GM19240 (cell line): ENCODE measurements at regions not wholly inside any gene's neighbourhood (a gene's known extent, or its start where the extent isn't known, plus 50 kb on each side); places are given as distances from the start of the nearest gene placed in this dataset.

Source experiments
- DNase-seq: peaks from one replicate; pipeline ENCODE4 v3.0.0; 2011; ENCODE audit warnings: low spot score; ENCODE audit not compliant: insufficient read length

DNA sequence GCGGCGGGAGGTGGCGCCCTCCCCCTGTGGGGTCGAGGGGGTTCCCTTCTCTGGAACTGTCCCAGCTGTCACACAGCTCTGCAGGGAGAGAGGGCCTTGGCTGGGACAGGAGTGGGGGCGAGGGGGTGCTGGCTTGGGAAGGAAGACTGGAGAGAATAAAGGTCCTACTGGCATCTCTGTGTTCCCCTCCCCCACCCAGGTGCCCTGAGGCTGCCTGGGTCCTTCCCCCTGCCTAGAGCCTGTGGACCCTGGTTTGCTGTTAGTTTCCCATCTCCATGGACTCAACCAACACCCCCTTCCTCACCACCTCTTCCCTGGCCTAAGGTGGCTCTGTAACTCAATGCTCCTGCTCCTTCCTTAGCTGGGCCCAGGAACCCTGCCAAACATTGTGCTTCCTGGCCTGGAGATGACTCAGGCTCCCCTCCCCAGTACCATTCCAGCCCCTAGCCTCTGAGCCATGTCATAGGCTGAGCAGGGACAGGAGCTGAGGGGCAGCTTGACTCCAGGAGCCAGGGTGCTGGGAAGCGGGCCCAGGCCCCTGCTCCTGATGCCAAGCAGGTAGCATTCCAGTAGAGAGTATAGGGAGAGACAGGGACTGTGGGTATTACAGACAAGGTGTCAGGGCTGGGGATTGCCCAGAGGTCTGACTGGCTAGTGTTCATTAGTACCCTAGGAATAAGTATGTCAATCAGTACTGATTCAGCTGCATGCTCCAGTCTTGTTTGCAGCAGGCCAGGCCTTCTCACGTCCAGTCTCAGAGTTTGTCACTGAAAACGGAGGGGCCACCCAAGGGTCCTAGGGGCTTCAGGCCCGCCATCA lies 100.7 kb downstream of the EFNB1 start:
- no peak for DNase-seq

DNA sequence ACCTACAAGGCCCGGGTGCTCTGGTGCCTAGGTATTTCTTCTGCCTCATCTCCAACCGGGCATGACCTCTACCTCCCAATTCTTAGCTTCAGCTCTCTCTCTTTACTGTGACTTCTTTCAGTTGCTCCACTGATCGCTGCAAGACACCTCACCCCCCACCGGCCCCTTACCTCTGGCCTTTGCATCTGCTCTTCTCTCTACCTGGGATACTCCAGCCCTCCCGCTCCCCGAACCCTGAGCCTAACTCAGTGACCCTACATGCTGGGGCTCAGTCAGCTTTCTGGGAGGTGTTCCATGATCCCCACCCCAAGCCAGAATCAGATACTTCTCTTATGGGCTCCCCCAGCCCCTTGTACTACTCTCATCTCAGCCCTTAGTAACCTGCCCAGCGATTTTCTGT lies 99.6 kb downstream of the EFNB1 start:
- no peak for DNase-seq

DNA sequence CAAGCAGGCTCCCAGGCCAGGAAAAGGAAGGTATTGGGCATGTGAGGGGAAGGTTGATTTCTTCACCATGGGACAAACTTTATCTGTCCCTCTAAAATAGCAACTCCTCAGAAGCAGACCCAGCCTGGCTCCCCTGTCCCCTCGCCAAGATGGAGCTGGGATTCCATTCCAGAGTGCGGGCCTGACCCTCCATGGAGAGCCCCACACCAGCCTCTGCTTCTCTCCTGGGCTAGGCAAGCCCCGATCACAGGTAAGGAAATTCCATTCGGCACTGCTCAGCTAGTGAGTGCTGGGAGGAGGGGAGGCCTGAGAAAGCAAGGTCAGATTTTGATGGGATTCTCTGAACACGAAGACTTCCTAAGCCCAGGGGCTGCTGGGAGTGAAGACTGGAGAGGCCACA lies 98.4 kb downstream of the EFNB1 start:
- DNase-seq: no peak

DNA sequence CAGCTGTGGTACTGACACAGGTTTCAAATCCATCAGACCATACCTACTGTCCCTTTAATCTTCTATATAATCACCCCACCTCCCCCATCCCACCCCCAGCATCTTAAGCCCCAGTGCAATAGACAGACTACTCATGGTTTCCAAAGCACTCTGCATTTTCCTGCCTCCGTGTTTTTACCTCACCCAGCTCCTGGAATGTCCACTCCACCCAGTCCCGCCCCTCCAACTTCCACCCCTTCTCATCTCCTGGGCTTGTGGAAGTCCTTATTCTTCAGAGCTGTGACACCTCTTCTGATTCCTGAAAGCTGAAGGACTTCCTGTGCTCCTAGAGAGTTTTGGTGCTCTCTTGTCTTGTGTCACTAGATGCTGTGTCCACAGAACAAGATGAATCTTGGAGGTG lies 94.3 kb downstream of the EFNB1 start:
- no peak for DNase-seq

DNA sequence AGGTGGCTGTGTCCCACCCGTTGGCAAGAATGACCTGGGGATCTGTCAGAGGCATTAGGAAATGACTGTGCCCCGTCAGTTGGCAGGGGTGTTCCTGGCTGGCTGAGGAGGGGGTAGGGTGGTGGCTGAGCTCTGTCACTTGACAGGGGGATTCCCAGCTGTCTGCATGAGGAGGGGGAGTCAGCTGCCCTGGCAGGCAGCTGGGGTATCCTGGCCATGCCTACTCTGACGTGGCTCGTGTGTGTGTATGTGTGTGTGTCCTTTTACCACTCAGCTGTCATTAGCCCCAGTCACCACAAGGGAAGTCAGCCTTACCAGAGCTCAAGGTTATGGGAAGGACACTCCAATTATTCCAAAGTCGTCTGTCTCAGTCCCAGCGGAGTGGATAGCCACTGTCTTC lies 93.2 kb downstream of the EFNB1 start:
- DNase-seq: no peak

DNA sequence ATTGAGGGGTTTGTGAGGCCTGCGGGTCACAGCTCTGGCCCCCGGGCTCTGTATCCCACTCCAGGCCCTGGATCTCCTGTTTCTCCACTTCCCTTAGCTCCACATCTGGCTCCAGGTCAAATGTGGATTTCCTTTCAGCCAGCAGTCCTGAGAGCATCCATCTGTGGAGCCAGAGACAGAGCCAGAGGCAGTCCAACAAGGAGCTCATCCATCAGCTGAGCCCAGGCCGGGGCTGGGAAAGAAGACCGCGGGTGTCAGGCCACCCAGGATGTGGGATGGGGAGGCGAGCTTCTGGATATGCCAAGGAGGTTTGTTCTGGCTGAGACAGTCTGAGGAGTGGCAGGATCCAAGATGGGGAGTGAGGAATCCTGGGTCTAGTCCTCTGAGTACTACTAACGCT lies 91.7 kb downstream of the EFNB1 start:
- DNase-seq: no peak

DNA sequence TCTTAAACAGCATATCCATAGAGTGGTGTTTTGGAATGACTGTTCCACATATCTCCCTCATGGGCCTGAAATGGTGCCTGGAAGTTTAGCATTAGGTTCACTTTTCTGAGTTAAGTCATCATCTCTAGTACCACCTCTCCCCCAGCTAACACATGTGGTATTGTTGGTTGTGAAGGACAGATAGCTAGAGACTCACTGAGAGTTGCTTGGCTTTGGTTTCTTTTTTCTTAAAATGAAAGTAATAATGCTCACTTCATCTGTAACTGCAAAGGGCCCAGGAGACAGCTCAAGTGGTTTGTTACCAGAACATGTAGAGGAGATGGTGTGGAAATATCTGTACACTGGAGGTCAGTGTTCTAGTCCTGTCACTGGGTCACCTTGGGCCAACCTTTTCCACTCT lies 90.9 kb downstream of the EFNB1 start:
- DNase-seq: no peak

DNA sequence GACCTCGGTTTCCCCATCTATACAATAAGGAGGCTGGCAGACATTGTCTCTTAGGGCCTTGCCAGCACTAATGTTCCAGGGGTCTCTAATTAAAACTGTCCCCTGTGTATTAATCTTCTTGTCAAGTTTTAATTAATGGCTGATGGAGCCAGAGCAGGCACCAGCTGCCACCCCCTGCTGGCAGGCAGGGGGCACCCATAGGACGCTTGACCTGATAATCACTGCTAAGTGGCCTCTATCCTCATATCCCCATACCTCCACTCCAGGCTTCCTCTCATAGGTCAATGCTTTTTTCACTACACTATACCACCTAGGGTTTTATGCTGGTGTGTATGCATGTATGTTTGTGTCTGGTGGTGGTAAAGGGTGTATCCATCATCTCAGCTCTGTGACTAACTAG lies 89.4 kb downstream of the EFNB1 start:
- no peak for DNase-seq

DNA sequence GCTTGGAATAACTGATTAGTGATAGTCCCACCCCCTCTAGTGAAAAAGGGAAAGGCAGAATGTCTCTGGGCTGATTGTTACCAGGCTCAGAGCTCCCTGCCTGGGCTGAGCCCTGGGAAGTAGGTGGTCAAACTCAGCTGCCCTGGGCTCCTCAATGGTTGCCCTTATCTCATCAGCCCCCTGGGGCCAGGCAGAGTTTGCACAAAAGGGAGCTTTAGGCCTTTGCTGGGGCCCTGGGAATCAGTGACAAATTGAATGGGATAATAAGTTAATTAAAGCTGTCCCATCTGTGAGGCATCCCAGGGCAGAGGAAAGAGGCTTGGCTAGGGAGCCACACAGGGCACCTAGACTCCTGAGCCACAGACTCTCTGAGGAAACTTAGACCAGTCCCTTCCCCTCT lies 89.0 kb downstream of the EFNB1 start:
- DNase-seq: no peak

DNA sequence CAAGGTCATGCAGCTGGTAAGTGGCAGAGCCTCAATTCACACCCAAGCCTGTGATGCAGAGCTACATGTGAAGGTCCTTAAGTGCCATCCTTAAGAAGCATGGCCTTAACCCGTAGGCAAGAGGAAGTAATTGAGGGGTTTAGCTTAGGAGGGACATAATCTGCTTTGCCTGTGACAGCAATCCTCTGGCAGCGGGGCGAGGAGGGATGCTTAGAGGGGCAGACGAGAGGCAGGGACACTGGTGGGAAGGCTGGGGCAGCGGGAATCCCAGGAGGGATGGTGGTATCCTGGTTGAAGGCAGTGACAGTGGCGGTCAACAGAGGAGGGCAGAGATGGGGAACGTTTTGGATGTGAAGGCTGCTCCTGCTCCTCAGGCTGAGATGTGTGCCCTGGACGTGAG lies 88.1 kb downstream of the EFNB1 start:
- DNase-seq: no peak

DNA sequence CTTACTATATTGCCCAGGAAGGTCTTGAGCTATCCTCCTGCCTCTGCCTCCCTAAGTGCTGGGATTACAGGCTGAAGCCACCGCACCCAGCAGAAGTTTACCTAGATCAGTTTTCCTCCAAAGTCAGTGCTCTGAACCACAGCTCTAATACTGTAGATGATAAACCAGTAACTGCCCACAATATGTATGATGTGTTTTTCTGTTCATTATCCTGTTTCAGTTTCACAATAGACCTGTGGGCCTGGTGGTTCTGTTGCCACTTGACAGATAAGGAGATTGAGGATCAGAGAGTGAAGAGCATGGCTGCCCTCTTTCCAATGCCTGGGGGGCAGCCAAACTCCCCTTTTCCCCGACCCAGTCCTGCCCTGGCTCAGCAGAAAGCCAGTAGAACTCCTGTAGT lies 87.0 kb downstream of the EFNB1 start:
- DNase-seq: no peak

DNA sequence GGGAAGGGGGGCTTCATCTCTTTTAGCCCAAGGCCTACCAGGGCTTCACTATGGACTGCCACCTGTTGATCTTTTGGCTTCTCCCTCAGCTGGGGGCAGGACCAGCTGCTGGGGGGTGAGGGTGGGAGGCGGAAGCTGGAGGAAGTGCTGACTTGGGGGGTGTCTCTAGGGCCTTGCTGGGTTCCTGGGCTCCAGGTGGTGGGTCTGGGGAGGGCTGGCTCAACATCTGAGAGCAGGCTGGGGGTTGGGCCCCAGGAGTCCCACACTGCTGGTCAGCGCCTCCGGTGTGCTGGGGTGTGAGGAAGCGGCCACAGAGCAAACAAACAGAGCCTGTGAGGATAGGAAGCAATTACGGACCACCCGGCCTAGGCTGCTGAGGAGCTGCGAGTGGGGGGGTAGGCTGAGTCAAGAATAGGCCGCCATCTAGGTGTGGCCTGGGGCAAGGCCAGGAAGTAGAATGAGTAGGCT lies 85.7 kb downstream of the EFNB1 start:
- DNase-seq: no peak

DNA sequence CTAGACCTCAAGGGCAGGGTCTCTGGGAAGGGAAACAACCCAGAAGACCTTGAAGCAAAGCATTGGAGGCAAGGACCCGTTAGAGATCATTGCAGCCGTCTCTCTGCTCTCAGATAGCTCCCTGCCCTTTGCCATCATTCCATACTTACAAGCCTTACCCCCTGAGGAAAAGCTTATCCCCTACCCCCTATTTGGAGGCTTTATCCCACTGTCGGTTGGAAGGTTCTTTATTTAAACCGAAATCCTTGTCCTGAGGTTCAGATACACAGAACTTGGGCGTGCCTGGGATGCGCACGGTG lies 84.4 kb downstream of the EFNB1 start:
- DNase-seq: no peak

DNA sequence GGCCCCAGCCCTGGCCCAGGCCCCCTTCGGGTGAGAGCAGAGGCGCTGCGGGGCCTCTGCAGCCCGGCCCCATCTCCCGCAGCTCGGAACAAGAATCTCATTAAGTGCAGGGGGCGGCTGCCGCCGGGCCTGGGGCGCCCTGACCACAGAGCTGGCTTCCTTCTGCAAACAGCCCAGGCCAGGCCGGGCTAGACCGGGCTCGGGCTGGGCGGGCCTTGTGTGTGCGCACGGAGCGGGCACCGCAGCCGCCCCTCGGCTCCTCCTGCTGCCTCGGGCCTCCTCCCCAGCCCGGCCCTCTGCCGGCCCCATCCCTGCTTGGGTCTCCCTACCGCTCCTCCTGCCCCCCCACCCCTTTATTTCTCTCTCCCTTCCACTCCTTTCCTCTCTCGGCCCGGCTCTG lies 83.3 kb downstream of the EFNB1 start:
- DNase-seq: no peak

DNA sequence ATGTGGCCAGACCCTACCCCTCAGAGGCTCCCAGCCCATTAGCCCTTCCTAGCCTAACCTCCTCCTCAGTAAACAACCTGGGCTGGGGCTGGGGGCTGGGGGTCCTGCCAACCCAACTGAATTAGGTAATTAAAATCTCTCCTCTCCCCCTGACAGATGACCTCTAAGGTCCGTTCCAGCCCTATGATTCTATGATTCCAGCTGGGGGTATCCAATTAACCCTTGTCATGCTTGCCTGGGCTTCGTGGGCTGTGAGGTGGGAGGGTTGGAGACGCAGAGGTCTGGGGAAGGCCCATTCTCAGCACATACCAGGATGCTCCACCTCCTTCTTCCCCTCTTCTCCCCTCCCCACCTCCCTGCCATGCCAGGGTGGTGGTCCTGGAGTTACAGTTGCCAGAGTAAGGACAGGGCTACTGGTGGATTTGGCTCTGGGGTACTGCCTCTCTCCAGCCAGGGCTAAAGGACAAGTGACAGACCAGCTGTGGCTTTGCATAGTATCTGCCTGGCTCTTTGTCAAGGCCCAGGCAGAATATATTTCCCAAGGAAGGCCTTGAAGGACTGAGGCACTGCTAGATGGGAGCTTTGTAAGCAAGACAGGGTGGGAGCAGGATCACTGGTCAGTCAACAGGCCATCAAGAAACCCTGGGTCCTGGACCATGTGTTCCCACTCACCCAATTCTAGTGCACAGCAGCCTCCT lies 82.1 kb downstream of the EFNB1 start:
- DNase-seq: no peak

DNA sequence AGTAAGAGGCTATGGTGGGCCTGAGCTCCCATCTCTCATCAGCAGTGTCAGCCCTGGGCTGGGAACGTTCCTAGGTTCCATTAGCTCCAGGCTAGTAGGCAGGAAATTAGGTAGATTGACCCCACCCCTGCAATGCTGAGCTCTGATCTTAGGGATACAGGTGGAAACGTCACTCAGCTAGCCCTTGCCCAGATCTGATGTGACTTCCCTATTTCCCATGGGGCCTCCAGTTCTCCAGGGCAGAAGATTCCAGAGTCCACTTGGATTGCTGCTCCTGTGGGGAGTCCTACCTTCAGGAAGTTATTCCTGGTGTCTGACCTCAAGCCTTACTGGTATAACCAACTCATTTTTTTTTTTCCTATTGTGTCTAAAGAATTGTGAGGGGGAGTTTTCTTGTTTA lies 81.1 kb downstream of the EFNB1 start:
- no peak for DNase-seq

DNA sequence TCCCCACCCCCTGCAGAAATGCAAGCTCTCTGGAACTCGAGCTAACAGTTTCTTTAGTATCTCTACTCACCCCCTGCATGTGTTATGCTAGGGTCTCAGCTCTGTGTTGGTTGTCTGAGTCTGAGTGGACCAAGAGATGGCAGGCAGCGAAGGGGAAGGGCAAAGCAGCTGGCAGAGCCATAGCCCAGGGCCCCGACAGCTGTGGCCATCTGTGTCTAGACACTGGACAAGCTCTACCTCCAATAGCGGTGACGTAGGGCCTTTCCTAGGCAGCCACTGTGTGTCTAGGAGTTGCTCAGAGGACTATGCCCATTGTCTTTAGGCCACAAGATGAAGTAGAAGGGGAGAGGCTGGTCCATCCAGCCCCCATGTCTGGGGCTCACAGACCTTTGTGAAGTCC lies 79.2 kb downstream of the EFNB1 start:
- no peak for DNase-seq

DNA sequence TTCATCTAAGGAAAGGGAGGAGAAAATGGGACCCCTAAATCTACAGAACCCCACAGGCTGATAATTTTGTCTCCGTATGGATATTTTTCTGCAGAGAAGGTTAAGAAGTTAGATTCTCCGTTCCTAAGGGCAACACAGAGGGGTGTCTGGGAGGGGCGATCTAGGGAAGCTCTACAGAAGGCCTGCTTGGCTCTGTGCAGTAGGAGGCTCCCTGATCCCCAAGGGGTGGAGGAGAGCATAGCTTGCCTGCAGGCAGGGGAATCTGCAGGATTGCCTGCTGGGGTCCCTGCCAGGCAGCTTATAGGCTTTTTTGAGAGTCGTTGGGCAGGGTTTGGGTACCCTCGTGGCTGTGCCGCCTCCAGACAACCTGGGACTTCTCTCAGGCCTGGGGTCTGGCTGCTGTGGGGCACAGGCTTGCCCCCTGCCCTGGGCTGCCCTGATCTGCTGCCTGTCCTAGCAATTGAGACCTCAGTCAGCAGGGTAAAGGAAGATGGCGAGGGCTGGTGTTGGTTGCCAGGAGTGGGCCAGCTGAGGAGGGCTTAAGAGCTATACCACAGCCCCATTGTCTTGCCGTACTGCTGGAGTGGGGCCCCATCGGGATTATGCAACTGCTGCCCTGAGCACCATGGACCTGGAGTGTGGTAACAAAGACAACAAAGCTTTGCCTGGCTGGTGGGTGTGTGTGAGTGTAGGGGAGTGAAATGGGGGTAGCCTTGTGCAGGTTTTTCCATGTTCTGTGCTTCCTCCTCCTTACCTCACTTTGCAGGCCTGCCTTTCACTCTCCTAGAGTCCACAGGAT lies 74.1 kb downstream of the EFNB1 start:
- DNase-seq: no peak

DNA sequence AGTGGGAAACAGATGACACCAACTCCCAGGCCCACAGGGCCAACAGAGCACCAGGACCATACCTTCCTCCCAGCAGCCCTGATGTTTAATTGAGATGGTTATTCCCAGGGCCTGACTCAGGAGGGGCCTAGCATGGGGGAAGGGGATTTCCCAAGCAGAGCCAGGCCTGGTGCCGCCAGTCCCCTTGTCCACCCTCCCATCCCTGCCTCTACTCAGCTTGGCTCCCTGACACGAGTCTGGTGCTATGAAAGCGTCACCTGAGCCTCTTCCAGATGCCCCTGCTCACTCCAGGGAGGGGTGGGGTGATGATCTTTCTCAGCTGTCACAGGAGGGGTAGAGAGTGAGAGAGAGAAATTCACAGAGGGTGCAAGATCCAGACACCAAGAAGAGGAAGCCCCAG lies 72.7 kb downstream of the EFNB1 start:
- DNase-seq: no peak

DNA sequence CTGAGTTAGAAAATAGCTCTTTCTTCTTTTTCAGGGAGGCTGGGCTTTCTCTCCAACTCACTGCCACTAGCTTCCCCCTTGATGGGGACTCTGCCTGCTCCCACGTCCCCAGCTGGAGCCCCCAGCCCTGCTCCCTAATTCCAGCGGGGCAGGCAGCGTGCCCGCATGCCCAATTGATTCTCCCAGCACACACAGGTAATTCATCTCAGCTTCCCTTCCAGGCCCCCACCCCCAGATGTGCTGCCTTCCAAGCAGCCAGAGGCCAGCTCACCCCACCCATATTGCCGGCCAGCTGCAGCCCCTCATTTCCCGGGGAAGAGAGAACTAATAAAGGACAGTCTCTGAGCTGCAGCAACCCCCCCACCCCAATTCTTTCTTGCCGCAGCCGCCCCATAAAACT lies 69.8 kb downstream of the EFNB1 start:
- no peak for DNase-seq

DNA sequence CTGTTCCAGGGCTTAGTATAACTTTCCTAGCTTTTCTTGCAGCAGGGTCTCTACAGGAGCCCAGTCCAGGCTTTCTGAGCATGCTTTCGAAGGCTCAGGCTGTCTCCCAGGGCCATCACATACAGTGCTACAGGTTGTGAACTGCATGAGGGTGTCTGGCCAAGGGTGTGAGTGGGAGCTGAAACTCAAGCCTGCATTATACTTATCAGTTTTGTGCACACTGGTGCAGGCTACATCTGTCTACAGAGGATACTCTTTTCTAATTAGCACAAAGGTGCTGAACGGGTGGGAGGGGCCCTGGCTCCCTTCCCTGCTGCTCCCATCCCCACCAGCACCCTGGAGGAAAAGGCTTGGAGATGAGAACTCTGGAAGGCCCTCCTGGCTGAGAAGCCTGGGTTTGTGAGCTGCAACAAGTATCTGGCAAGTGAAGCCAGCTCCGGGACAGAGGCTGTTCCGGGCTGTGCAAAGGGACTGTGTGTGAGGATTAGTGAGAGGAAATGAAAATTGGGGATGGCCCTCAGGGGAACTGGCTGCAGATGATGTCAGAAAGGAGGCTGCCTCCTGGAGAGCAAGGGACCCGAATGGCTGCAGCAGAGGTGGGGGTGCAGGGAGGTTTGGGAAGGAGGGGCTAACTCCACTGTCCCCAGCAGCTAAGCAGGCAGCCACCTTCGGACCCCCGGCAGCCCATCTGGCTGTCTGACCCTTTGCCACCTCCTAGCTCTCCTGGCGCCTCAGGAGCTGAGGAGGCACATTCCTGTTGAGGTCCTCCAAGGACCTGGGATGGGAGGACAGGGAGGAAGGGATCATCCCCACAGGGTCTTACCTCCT lies 68.5 kb downstream of the EFNB1 start:
- no peak for DNase-seq

DNA sequence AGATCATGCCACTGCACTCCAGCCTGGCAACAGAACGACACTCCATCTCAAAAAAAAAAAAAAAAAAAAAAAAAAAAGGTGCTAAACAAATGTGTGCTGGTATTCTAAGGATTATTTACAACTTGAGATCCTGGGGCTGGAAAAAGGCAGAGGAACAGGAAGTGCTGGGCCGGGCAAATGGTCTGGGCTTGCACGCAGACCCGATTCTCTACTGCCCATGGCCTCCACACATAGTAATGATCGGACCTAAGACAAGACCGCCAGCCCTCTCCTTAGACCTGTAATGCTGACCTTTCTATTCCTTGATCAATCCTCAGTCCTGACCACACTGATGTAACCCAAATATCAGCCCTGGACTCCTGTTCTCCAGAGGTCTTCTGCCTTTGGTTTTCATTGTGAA lies 67.8 kb downstream of the EFNB1 start:
- DNase-seq: no peak
